SK-N-MC (cell line): ENCODE measurements at regions not wholly inside any gene's neighbourhood (a gene's known extent, or its start where the extent isn't known, plus 50 kb on each side); places are given as distances from the start of the nearest gene placed in this dataset.

Experiments
- EZH2 ChIP-seq: fragments of 200-600 bp; sonication (generic); IDR thresholded peaks from one replicate; pipeline ENCODE4 v1.6.1; 2017; ENCODE audit warnings: antibody characterized with exemption
- FOXP2 ChIP-seq: optimal IDR thresholded peaks from 2 replicates; pipeline ENCODE3; 2011; ENCODE audit warnings: mild to moderate bottlenecking, moderate library complexity; ENCODE audit not compliant: insufficient read depth; ENCODE audit errors: extremely low read length, control extremely low read depth
- POLR2AphosphoS5 ChIP-seq: IDR thresholded peaks from 2 replicates; pipeline ENCODE4 v1.6.1; 2012; ENCODE audit warnings: mild to moderate bottlenecking, low read depth, low read length, borderline replicate concordance

GRCh38 chr1:213345621-213346020, 294.6 kb downstream of the RPS6KC1 start:
- TF ChIP-seq EZH2 (no peak), POLR2AphosphoS5 (no peak), FOXP2 (no peak)
